ENCODE measurements at regions not wholly inside any gene's neighbourhood (a gene's known extent, or its start where the extent isn't known, plus 50 kb on each side); places are given as distances from the start of the nearest gene placed in this dataset.

- Histone ChIP-seq H3K9me3 (replicated peaks in 1 of 3) (no peaks in the 10 kb centered on the region), H3K27me3 (no peaks in the 10 kb centered on the region), H3K36me3 (replicated peaks in 1 of 2) (no peaks in the 10 kb centered on the region), H3K4me3 (no peak overlapping the region), H3K4me1 (replicated peaks in 1 of 2) (no peaks in the 10 kb centered on the region), H3K27ac (no peak overlapping the region)
- 86 to 94% (median 88%) methylated on average over 5 of the region's 5 CpGs for WGBS, 4 donors
- intact Hi-C loops (cut with DNase I): no loop called here
- no peak for DNase-seq
- TF ChIP-seq POLR2A (IDR thresholded peaks at IDR 0.05): no peak
- no peak for TF ChIP-seq CTCF (IDR thresholded peaks at IDR 0.05)
Measured at GRCh38 chr14:65267856-65268255, 144.7 kb upstream of the FUT8 start.

GRCh38 chr14:65268594-65268993 lies 143.9 kb upstream of the FUT8 start:
- Histone ChIP-seq H3K27ac (no peak overlapping the region), H3K4me1 (replicated peaks in 1 of 2) (no peaks in the 10 kb centered on the region), H3K9me3 (replicated peaks in 1 of 3) (no peaks in the 10 kb centered on the region), H3K4me3 (no peak overlapping the region), H3K27me3 (no peaks in the 10 kb centered on the region), H3K36me3 (replicated peaks in 1 of 2) (no peaks in the 10 kb centered on the region)
- WGBS, 4 donors: 87 to 92% (median 87%) methylated on average over 5 of the region's 5 CpGs
- intact Hi-C loops (cut with DNase I): no loop called here
- no peak for TF ChIP-seq CTCF (IDR thresholded peaks at IDR 0.05)
- no peak for TF ChIP-seq POLR2A (IDR thresholded peaks at IDR 0.05)
- no peak for DNase-seq

- no peak for DNase-seq
- intact Hi-C loops (cut with DNase I): no loop called here
- no peak for TF ChIP-seq POLR2A (IDR thresholded peaks at IDR 0.05)
- no peak for TF ChIP-seq CTCF (IDR thresholded peaks at IDR 0.05)
- Histone ChIP-seq H3K9me3 (replicated peaks in 1 of 3) (no peaks in the 10 kb centered on the region), H3K36me3 (replicated peaks in 1 of 2) (no peaks in the 10 kb centered on the region), H3K4me3 (no peak overlapping the region), H3K4me1 (replicated peaks in 1 of 2) (no peaks in the 10 kb centered on the region), H3K27ac (no peak overlapping the region), H3K27me3 (no peaks in the 10 kb centered on the region)
- 67 to 88% (median 80%) methylated on average over 1 of the region's 1 CpG for WGBS, 4 donors
Measured at GRCh38 chr14:65269732-65270131, 142.8 kb upstream of the FUT8 start.

GRCh38 chr14:65277027-65277426 lies 135.5 kb upstream of the FUT8 start:
- H3K4me1 ChIP-seq (replicated peaks in 1 of 2): no peaks in the 10 kb centered on the region
- no peak for DNase-seq
- no peak overlapping the region for H3K4me3 ChIP-seq
- H3K27me3 ChIP-seq: no peaks in the 10 kb centered on the region
- H3K27ac ChIP-seq: no peak overlapping the region
- TF ChIP-seq POLR2A (IDR thresholded peaks at IDR 0.05) (no peak), CTCF (IDR thresholded peaks at IDR 0.05) (no peak)
- intact Hi-C loops (cut with DNase I): no loop called here
- H3K36me3 ChIP-seq (replicated peaks in 1 of 2): no peaks in the 10 kb centered on the region
- H3K9me3 ChIP-seq (replicated peaks in 1 of 3): no peaks in the 10 kb centered on the region
- WGBS, 4 donors: 83 to 93% (median 89%) methylated on average over 4 of the region's 4 CpGs
